Hepatocyte (in vitro differentiated cells): ENCODE measurements at regions not wholly inside any gene's neighbourhood (a gene's known extent, or its start where the extent isn't known, plus 50 kb on each side); places are given as distances from the start of the nearest gene placed in this dataset.

Experiments used
- DNase-seq: peaks from one replicate; pipeline ENCODE4 v3.0.0-alpha.2; 2016; ENCODE audit warnings: low spot score
- H2AFZ ChIP-seq: fragments of 200-600 bp; sonication (generic); 2 replicates; pipeline ENCODE4 v1.6.0; 2016; ENCODE audit warnings: antibody characterized with exemption, mild to moderate bottlenecking
- H3K27ac ChIP-seq: fragments of 200-600 bp; sonication (generic); 2 replicates; pipeline ENCODE4 v1.5.1; 2016; ENCODE audit warnings: mild to moderate bottlenecking
- H3K27me3 ChIP-seq: fragments of 200-600 bp; sonication (generic); 2 replicates; pipeline ENCODE4 v1.6.1; 2016
- H3K36me3 ChIP-seq: fragments of 200-600 bp; sonication (generic); replicated peaks from 2 replicates; pipeline ENCODE4 v1.5.1; 2016; ENCODE audit warnings: low read depth; ENCODE audit not compliant: insufficient read depth
- H3K4me1 ChIP-seq: fragments of 200-600 bp; sonication (generic); 2 replicates; pipeline ENCODE4 v1.5.1; 2016; ENCODE audit warnings: mild to moderate bottlenecking, moderate library complexity; ENCODE audit not compliant: insufficient read depth
- H3K4me2 ChIP-seq: fragments of 200-600 bp; sonication (generic); 2 replicates; pipeline ENCODE4 v1.6.0; 2016
- H3K4me3 ChIP-seq: fragments of 200-600 bp; sonication (generic); 2 replicates; pipeline ENCODE4 v1.5.1; 2016; ENCODE audit warnings: mild to moderate bottlenecking
- H3K79me2 ChIP-seq: fragments of 200-600 bp; sonication (generic); 2 replicates; pipeline ENCODE4 v1.6.0; 2017; ENCODE audit warnings: mild to moderate bottlenecking
- H3K9me2 ChIP-seq: fragments of 200-600 bp; sonication (generic); replicated peaks from 2 replicates; pipeline ENCODE4 v1.6.0; 2017; ENCODE audit warnings: mild to moderate bottlenecking; ENCODE audit not compliant: insufficient read depth
- H3K9me3 ChIP-seq: fragments of 200-600 bp; sonication (generic); 2 replicates; pipeline ENCODE4 v1.5.1; 2016; ENCODE audit warnings: low read depth, mild to moderate bottlenecking
- H4K20me1 ChIP-seq: fragments of 200-600 bp; sonication (generic); 2 replicates; pipeline ENCODE4 v1.6.0; 2016; ENCODE audit warnings: mild to moderate bottlenecking; ENCODE audit not compliant: insufficient read depth, poor library complexity, severe bottlenecking
- EZH2 ChIP-seq: fragments of 200-600 bp; sonication (generic); IDR thresholded peaks from 2 replicates; pipeline ENCODE4 v1.6.1; 2016; ENCODE audit warnings: antibody characterized with exemption, mild to moderate bottlenecking, borderline replicate concordance
- EZH2phosphoT487 ChIP-seq: fragments of 200-600 bp; sonication (generic); IDR thresholded peaks from one replicate; pipeline ENCODE4 v1.6.1; 2018; ENCODE audit warnings: antibody characterized with exemption, mild to moderate bottlenecking, low read depth, moderate library complexity; ENCODE audit not compliant: unreplicated experiment, severe bottlenecking
- WGBS: methylation state at CpG from one replicate; pipeline ENCODE4 v1.1.6; 2016; ENCODE audit warnings: low lambda C conversion rate; ENCODE audit errors: missing lambda C conversion rate; 5-methylcytosine and 5-hydroxymethylcytosine counted together
- TF ChIP-seq, protein P1 (sequence below): fragments of 200-600 bp; sonication (generic); IDR thresholded peaks from 2 replicates; pipeline ENCODE4 v1.5.1; 2016; ENCODE audit warnings: antibody characterized with exemption, mild to moderate bottlenecking; ENCODE audit not compliant: poor library complexity

DNA sequence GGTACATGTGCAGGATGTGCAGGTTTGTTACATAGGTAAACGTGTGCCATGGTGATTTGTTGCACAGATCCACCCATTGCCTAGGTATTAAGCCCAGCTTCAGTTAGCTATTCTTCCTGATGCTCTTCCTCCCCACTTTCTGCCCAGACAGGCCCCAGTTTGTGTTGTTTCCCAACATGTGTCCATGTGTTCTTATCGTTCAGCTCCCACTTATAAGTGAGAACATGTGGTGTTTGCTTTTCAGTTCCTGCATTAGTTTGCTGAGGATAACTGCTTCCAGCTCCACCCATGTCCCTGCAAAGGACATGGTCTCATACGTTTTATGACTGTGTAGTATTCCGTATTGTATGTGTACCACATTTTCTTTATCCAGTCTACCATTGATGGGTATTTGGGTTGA, 251.7 kb upstream of the NOVA1 start:
- H3K4me1 ChIP-seq, result peaks cover 3% of the 10 kb centered on the region
- no peaks in the 10 kb centered on the region for H3K79me2 ChIP-seq
- H3K27ac ChIP-seq, result no peak overlapping the region
- no peaks in the 10 kb centered on the region for H3K36me3 ChIP-seq
- 81% methylated on average over 4 of the region's 4 CpGs for WGBS
- no peak for DNase-seq
- no peaks in the 10 kb centered on the region for H3K9me3 ChIP-seq
- H4K20me1 ChIP-seq, result no peaks in the 10 kb centered on the region
- no peak overlapping the region for H3K4me2 ChIP-seq
- TF ChIP-seq EZH2, result no peak
- TF ChIP-seq EZH2phosphoT487, result no peak
- TF ChIP-seq, protein P1, sequence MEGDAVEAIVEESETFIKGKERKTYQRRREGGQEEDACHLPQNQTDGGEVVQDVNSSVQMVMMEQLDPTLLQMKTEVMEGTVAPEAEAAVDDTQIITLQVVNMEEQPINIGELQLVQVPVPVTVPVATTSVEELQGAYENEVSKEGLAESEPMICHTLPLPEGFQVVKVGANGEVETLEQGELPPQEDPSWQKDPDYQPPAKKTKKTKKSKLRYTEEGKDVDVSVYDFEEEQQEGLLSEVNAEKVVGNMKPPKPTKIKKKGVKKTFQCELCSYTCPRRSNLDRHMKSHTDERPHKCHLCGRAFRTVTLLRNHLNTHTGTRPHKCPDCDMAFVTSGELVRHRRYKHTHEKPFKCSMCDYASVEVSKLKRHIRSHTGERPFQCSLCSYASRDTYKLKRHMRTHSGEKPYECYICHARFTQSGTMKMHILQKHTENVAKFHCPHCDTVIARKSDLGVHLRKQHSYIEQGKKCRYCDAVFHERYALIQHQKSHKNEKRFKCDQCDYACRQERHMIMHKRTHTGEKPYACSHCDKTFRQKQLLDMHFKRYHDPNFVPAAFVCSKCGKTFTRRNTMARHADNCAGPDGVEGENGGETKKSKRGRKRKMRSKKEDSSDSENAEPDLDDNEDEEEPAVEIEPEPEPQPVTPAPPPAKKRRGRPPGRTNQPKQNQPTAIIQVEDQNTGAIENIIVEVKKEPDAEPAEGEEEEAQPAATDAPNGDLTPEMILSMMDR, result no peak
- no peak overlapping the region for H3K4me3 ChIP-seq
- no peaks in the 10 kb centered on the region for H3K9me2 ChIP-seq
- no peaks in the 10 kb centered on the region for H3K27me3 ChIP-seq
- H2AFZ ChIP-seq, result no peak overlapping the region

DNA sequence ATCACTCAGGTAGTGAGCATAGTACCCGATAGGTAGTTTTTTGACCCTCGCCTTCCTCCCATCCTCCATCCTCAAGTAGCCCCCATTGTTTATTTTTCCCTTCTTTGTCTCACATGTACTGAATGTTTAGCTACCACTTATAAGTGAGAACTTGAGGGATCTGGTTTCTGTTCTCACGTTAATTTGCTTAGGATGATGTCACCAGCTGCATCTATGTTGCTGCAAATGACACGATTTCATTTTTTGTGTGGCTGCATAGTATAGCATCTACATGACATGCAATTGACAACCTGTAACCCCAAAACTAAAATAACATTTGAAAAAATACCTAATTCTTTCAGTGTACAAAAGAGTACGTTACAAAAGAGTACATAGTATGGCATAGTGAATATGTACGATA, 254.0 kb upstream of the NOVA1 start:
- Histone ChIP-seq H3K36me3 (no peaks in the 10 kb centered on the region), H3K27ac (no peak overlapping the region), H2AFZ (no peak overlapping the region), H3K9me3 (no peaks in the 10 kb centered on the region), H3K9me2 (no peaks in the 10 kb centered on the region), H4K20me1 (no peaks in the 10 kb centered on the region), H3K27me3 (no peaks in the 10 kb centered on the region), H3K4me1 (no peaks in the 10 kb centered on the region), H3K4me3 (no peak overlapping the region), H3K4me2 (no peak overlapping the region), H3K79me2 (no peaks in the 10 kb centered on the region)
- DNase-seq, result no peak
- WGBS, result 91% methylated on average over 6 of the region's 6 CpGs
- TF ChIP-seq, protein P1, result no peak
- TF ChIP-seq EZH2phosphoT487 (no peak), EZH2 (no peak)

DNA sequence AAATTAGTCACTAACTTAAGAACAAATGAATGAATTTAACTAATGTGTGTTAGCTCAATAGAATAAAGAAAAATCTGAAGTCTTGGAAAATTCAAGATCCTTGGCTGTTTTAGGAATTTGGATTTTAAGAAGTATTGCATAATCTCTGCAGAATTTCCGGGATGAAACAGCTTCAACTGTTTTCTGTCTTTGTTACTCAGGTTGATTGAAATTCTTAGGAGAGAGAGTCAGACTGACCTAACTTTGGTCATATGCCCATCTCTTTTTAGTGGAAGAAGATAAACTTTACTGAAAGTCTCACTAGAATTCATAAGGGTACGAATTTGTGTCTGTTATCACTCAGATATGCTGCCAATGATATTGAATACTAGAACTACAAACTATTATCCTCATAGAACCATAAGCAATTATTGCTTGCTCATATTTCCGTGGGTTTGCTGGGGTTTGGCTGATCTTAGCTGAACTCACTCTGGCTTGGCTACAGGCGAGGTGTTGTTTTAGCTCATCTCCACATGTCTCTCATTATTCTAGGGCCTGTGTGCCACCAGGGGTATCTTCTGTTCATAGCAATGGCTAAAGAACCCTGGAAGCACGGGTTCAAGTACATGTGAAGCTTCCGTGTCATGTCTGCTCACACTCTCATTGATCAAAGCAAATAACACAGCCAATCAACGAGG, 257.4 kb upstream of the NOVA1 start:
- H4K20me1 ChIP-seq, result no peaks in the 10 kb centered on the region
- no peaks in the 10 kb centered on the region for H3K79me2 ChIP-seq
- H3K27ac ChIP-seq, result no peak overlapping the region
- DNase-seq, result no peak
- H3K36me3 ChIP-seq, result no peaks in the 10 kb centered on the region
- WGBS, result 87% methylated on average over 7 of the region's 7 CpGs
- H3K4me1 ChIP-seq, result no peaks in the 10 kb centered on the region
- no peak overlapping the region for H3K4me3 ChIP-seq
- no peak overlapping the region for H3K4me2 ChIP-seq
- H3K9me3 ChIP-seq, result no peaks in the 10 kb centered on the region
- TF ChIP-seq, protein P1, result no peak
- TF ChIP-seq EZH2phosphoT487, result no peak
- TF ChIP-seq EZH2, result no peak
- H2AFZ ChIP-seq, result no peak overlapping the region
- H3K27me3 ChIP-seq, result no peaks in the 10 kb centered on the region
- no peaks in the 10 kb centered on the region for H3K9me2 ChIP-seq
